Loucy (cell line): ENCODE measurements at regions not wholly inside any gene's neighbourhood (a gene's known extent, or its start where the extent isn't known, plus 50 kb on each side); places are given as distances from the start of the nearest gene placed in this dataset.
"Not testable (repeated sequence)": the region's sequence is repeated elsewhere in the genome, so short reads cannot be mapped to it uniquely, and the experiment has no call there.

Source experiments
- H2AFZ ChIP-seq: fragments of 200-600 bp; sonication (generic); 2 replicates; pipeline ENCODE4 v1.6.0; 2016; ENCODE audit warnings: antibody characterized with exemption, mild to moderate bottlenecking, low read length, moderate library complexity
- H3F3A ChIP-seq: fragments of 200-600 bp; 2 replicates; pipeline ENCODE4 v1.6.0; 2016; ENCODE audit warnings: antibody characterized with exemption, low read depth, mild to moderate bottlenecking
- H3K27me3 ChIP-seq: fragments of 200-600 bp; sonication (generic); 2 replicates; pipeline ENCODE4 v1.6.1; 2014; ENCODE audit warnings: low read length, mild to moderate bottlenecking; ENCODE audit not compliant: insufficient read depth, poor library complexity, severe bottlenecking
- H3K36me3 ChIP-seq: fragments of 200-600 bp; sonication (generic); 2 replicates; pipeline ENCODE4 v1.6.1; 2016; ENCODE audit warnings: low read length; ENCODE audit not compliant: insufficient read depth
- H3K4me1 ChIP-seq: fragments of 200-600 bp; sonication (generic); 2 replicates; pipeline ENCODE4 v1.5.1; 2014; ENCODE audit warnings: low read length, mild to moderate bottlenecking; ENCODE audit not compliant: insufficient read depth, poor library complexity, severe bottlenecking
- H3K4me2 ChIP-seq: fragments of 200-600 bp; sonication (generic); 2 replicates; pipeline ENCODE4 v1.6.0; 2014; ENCODE audit warnings: antibody characterized with exemption, low read length, low read depth, mild to moderate bottlenecking; ENCODE audit not compliant: poor library complexity, severe bottlenecking
- H3K4me3 ChIP-seq: fragments of 200-600 bp; sonication (generic); 2 replicates; pipeline ENCODE4 v1.5.1; 2014; ENCODE audit warnings: low read length, mild to moderate bottlenecking, mixed read lengths; ENCODE audit not compliant: poor library complexity, severe bottlenecking
- H3K79me2 ChIP-seq: fragments of 200-600 bp; sonication (generic); 2 replicates; pipeline ENCODE4 v1.6.1; 2014; ENCODE audit warnings: low read length; ENCODE audit not compliant: insufficient read depth
- H3K9ac ChIP-seq: fragments of 200-600 bp; sonication (generic); 2 replicates; pipeline ENCODE4 v1.6.0; 2014; ENCODE audit warnings: mild to moderate bottlenecking, low read depth, low read length, moderate library complexity; ENCODE audit not compliant: poor library complexity, severe bottlenecking
- H3K9me2 ChIP-seq: fragments of 200-600 bp; sonication (generic); replicated peaks from 2 replicates; pipeline ENCODE4 v1.6.1; 2016; ENCODE audit warnings: low read depth, low read length, mixed read lengths
- H3K9me3 ChIP-seq: fragments of 200-600 bp; sonication (generic); 2 replicates; pipeline ENCODE4 v1.6.1; 2014; ENCODE audit warnings: mild to moderate bottlenecking, antibody characterized with exemption, low read length, low read depth; ENCODE audit not compliant: insufficient read depth
- H4K20me1 ChIP-seq: fragments of 200-600 bp; sonication (generic); 2 replicates; pipeline ENCODE4 v1.6.0; 2014; ENCODE audit warnings: antibody characterized with exemption, low read length, mild to moderate bottlenecking; ENCODE audit not compliant: insufficient read depth, poor library complexity, severe bottlenecking
- CTCF ChIP-seq: fragments of 200-600 bp; sonication (generic); conservative IDR thresholded peaks from 2 replicates; pipeline ENCODE4 v1.5.1; 2014; ENCODE audit warnings: mild to moderate bottlenecking, antibody characterized with exemption, low read length
- EZH2phosphoT487 ChIP-seq: fragments of 200-600 bp; IDR thresholded peaks from 2 replicates; pipeline ENCODE4 v1.6.1; 2018; ENCODE audit warnings: antibody characterized with exemption, mild to moderate bottlenecking, moderate library complexity, borderline replicate concordance

- Histone ChIP-seq H4K20me1 (no peaks in the 10 kb centered on the region), H3K4me3 (no peak overlapping the region), H3F3A (no peaks in the 10 kb centered on the region), H3K36me3 (no peaks in the 10 kb centered on the region), H2AFZ (no peak overlapping the region), H3K4me1 (no peaks in the 10 kb centered on the region), H3K79me2 (no peaks in the 10 kb centered on the region), H3K9ac (no peak overlapping the region), H3K9me3 (no peaks in the 10 kb centered on the region), H3K4me2 (no peak overlapping the region), H3K9me2 (no peaks in the 10 kb centered on the region), H3K27me3 (no peaks in the 10 kb centered on the region)
- TF ChIP-seq CTCF: peak; percentile 54
- no peak for TF ChIP-seq EZH2phosphoT487
Measured at GRCh38 chr2:175676813-175677212, 325.3 kb downstream of the LNPK start.

GRCh38 chr2:175668804-175669203 is 333.3 kb downstream of the LNPK start:
- not testable (repeated sequence) for H3K4me2 ChIP-seq, H4K20me1 ChIP-seq, H2AFZ ChIP-seq, H3K9me3 ChIP-seq, H3F3A ChIP-seq, H3K4me3 ChIP-seq, H3K36me3 ChIP-seq, H3K27me3 ChIP-seq, H3K9me2 ChIP-seq, H3K79me2 ChIP-seq, H3K9ac ChIP-seq, H3K4me1 ChIP-seq

GRCh38 chr2:175662335-175662734 is 339.7 kb downstream of the LNPK start:
- Histone ChIP-seq H3K4me1 (no peaks in the 10 kb centered on the region), H3K4me3 (no peak overlapping the region), H3K36me3 (no peaks in the 10 kb centered on the region), H3F3A (no peaks in the 10 kb centered on the region), H2AFZ (no peak overlapping the region), H4K20me1 (no peaks in the 10 kb centered on the region), H3K9me3 (no peaks in the 10 kb centered on the region), H3K27me3 (no peaks in the 10 kb centered on the region), H3K4me2 (no peak overlapping the region), H3K9ac (no peak overlapping the region), H3K9me2 (no peaks in the 10 kb centered on the region), H3K79me2 (no peaks in the 10 kb centered on the region)
- TF ChIP-seq EZH2phosphoT487 (no peak), CTCF (no peak)

GRCh38 chr2:175648577-175649063 is 353.4 kb downstream of the LNPK start:
- H2AFZ ChIP-seq: no peak overlapping the region
- H3K9me2 ChIP-seq: no peaks in the 10 kb centered on the region
- H3K9ac ChIP-seq: no peak overlapping the region
- H3F3A ChIP-seq: no peaks in the 10 kb centered on the region
- H3K9me3 ChIP-seq: peaks cover 7% of the 10 kb centered on the region; the same call in 1 of the 2 replicates
- no peaks in the 10 kb centered on the region for H3K79me2 ChIP-seq
- no peaks in the 10 kb centered on the region for H4K20me1 ChIP-seq
- TF ChIP-seq CTCF (no peak), EZH2phosphoT487 (no peak)
- no peak overlapping the region for H3K4me2 ChIP-seq
- H3K4me1 ChIP-seq: no peaks in the 10 kb centered on the region
- no peak overlapping the region for H3K4me3 ChIP-seq
- no peaks in the 10 kb centered on the region for H3K36me3 ChIP-seq
- H3K27me3 ChIP-seq: no peaks in the 10 kb centered on the region
